ENCODE measurements at regions not wholly inside any gene's neighbourhood (a gene's known extent, or its start where the extent isn't known, plus 50 kb on each side); places are given as distances from the start of the nearest gene placed in this dataset.
"Not testable (repeated sequence)": the region's sequence is repeated elsewhere in the genome, so short reads cannot be mapped to it uniquely, and the experiment has no call there.

GRCh38 chr13:64206430-64207225 lies 2791.0 kb upstream of the PCDH20 start:
- no peak for DNase-seq

GRCh38 chr13:64202517-64202916 lies 2786.9 kb upstream of the PCDH20 start:
- DNase-seq: no peak

- DNase-seq: no peak
Observed at GRCh38 chr13:64197232-64197631, 2781.6 kb upstream of the PCDH20 start.

GRCh38 chr13:64186503-64187250 lies 2771.0 kb upstream of the PCDH20 start:
- DNase-seq: no peak

- no peak for DNase-seq
Observed at GRCh38 chr13:64186071-64186470, 2770.4 kb upstream of the PCDH20 start.

GRCh38 chr13:64180756-64181155 lies 2765.1 kb upstream of the PCDH20 start:
- no peak for DNase-seq

- DNase-seq: no peak
Observed at GRCh38 chr13:64165826-64166225, 2750.2 kb upstream of the PCDH20 start.

- no peak for DNase-seq
Observed at GRCh38 chr13:64164435-64164834, 2748.8 kb upstream of the PCDH20 start.

GRCh38 chr13:64160479-64160878 lies 2744.8 kb upstream of the PCDH20 start:
- no peak for DNase-seq

- DNase-seq: no peak
Observed at GRCh38 chr13:64158908-64159307, 2743.3 kb upstream of the PCDH20 start.

GRCh38 chr13:64154514-64154913 lies 2738.9 kb upstream of the PCDH20 start:
- no peak for DNase-seq

- no peak for DNase-seq
Observed at GRCh38 chr13:64130600-64130999, 2715.0 kb upstream of the PCDH20 start.

GRCh38 chr13:64130171-64130570 lies 2714.5 kb upstream of the PCDH20 start:
- peak; percentile 8 for DNase-seq

- no peak for DNase-seq
Observed at GRCh38 chr13:64127856-64128255, 2712.2 kb upstream of the PCDH20 start.

- no peak for DNase-seq
Observed at GRCh38 chr13:64127192-64127591, 2711.5 kb upstream of the PCDH20 start.

GRCh38 chr13:64121023-64121709 lies 2705.5 kb upstream of the PCDH20 start:
- not testable (repeated sequence) for DNase-seq

GRCh38 chr13:64099994-64100393 lies 2684.3 kb upstream of the PCDH20 start:
- no peak for DNase-seq

GRCh38 chr13:64090311-64090710 lies 2674.7 kb upstream of the PCDH20 start:
- DNase-seq: no peak

GRCh38 chr13:64088491-64088890 lies 2672.8 kb upstream of the PCDH20 start:
- no peak for DNase-seq

- no peak for DNase-seq
Observed at GRCh38 chr13:64087624-64088023, 2672.0 kb upstream of the PCDH20 start.

- DNase-seq: no peak
Observed at GRCh38 chr13:64083811-64084210, 2668.2 kb upstream of the PCDH20 start.

GRCh38 chr13:64083396-64083795 lies 2667.7 kb upstream of the PCDH20 start:
- DNase-seq: no peak

- DNase-seq: no peak
Observed at GRCh38 chr13:64078480-64078936, 2662.9 kb upstream of the PCDH20 start.

- DNase-seq: no peak
Observed at GRCh38 chr13:64078025-64078424, 2662.4 kb upstream of the PCDH20 start.
